Right lobe of liver (tissue), 4 donors: ENCODE measurements at regions not wholly inside any gene's neighbourhood (a gene's known extent, or its start where the extent isn't known, plus 50 kb on each side); places are given as distances from the start of the nearest gene placed in this dataset.

Experiments
- CTCF ChIP-seq, 4 donors: fragments of 200-600 bp in 3 of 4; fragments of 450-650 bp in 1 of 4; IDR thresholded peaks; one replicate each; pipeline versions ENCODE4 v1.5.1 to v1.8.0; 2016 to 2022; ENCODE audit warnings: antibody characterized with exemption in 4 of 4, mild to moderate bottlenecking in 2 of 4
- POLR2A ChIP-seq: fragments of 450-650 bp; IDR thresholded peaks from one replicate; pipeline ENCODE4 v1.6.1; 2017; ENCODE audit warnings: antibody characterized with exemption, mild to moderate bottlenecking
- donor health status: DM: no; HTN: no; CAD: no.
- donor health status: DM: no; HTN: no; CAD: no.
- donor health status: DM: no; HTN: yes; CAD: no.

GRCh38 chr18:25630682-25631081, 278.7 kb upstream of the ZNF521 start:
- no peak for TF ChIP-seq CTCF (IDR thresholded peaks at IDR 0.05)
- no peak for TF ChIP-seq POLR2A
